Stimulated activated CD4-positive, alpha-beta T cell treated with anti-CD3 and anti-CD28 coated beads, Interleukin-1b, Interleukin-23, amount 100 ng/mL, for 48 hours (primary cell): ENCODE measurements at regions not wholly inside any gene's neighbourhood (a gene's known extent, or its start where the extent isn't known, plus 50 kb on each side); places are given as distances from the start of the nearest gene placed in this dataset.

Experiments used
- DNase-seq: peaks from one replicate; pipeline ENCODE4 v3.0.0-alpha.2; 2020

DNA sequence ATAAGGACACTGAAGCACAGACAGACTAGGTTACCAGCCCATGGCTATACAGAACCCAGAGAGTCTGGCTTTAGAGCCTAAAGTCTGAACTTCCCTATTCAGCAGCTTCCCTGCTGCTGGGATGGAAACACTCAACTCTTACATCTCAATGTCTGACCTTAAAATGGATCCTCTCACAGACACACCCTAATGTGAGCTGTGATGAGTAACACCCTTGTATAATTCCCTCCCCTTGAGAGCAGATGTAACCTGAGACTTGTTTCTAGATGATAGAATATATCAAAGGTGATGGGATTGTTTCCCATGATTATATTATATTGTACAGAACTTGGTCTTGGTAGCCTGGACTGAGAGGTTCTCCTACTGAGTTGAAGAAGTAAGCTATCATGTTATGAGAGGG, 577.1 kb upstream of the KLHL29 start:
- no peak for DNase-seq

DNA sequence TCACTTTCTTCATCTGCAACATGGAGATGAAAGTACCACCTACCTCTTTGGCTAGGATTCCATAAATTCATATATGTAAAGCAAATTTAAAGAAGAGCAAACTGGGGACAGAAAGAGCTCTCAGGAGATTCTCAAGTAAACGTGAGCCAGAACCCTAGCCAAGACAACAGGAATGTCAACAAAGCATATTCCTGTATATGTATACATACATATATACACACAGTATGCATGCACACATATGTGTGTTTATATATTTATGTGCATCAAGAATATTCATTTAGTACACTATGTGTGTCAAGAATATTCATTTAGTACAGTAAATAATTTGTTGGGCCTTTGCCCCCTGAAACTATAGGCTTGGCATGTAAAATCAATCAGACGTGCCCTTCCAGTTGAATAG, 574.4 kb upstream of the KLHL29 start:
- no peak for DNase-seq

DNA sequence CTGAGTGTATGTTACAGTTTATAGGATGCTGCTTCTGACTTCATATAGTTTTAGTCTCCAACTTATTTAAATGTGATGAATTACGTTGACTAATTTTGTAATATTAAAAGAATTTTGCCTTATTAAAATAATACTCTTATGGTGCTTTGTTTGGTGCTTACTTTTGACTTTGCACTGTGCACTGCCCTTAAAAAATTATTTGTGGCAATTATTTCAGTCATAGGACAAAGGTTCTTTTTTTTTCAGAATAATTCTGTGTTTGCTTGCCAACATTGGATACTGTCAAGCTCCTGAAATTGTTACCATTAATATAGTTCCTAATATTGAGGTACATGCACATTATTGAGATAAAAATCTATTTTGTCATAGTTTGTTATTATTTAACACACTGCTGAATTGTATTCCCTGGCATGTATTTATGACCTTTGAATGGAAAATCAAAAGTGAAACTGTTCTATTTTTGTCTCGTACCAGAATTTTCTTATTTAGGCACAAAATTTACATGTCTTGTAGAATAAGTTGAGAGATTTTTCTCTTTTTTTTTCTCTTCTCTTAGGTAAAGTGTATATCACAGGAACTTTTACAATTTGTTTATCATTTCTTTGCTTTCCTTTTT, 572.8 kb upstream of the KLHL29 start:
- DNase-seq: no peak

GRCh38 chr2:22817197-22817596, 567.8 kb upstream of the KLHL29 start:
- no peak for DNase-seq

DNA sequence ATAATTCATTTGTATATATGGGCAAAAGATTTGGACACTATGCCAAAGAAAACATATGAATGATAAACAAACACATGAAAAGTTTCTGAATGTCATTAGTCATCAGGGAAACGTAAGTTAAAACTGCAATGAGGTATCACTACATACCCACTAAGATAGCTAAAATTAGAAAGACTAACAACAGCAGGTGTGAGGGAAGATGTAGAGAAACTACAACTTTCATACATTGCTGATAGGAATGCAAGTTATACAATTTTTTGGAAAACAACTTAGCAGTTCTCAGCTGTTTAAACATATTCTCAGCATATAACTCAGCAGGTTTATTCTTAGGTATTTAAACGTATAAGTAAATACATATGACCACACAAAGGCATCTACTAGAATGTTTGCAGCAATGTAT, 563.5 kb upstream of the KLHL29 start:
- DNase-seq: no peak

- no peak for DNase-seq
Measured at GRCh38 chr2:22822835-22823234, 562.1 kb upstream of the KLHL29 start.

- no peak for DNase-seq
Measured at GRCh38 chr2:22824618-22825017, 560.4 kb upstream of the KLHL29 start.

DNA sequence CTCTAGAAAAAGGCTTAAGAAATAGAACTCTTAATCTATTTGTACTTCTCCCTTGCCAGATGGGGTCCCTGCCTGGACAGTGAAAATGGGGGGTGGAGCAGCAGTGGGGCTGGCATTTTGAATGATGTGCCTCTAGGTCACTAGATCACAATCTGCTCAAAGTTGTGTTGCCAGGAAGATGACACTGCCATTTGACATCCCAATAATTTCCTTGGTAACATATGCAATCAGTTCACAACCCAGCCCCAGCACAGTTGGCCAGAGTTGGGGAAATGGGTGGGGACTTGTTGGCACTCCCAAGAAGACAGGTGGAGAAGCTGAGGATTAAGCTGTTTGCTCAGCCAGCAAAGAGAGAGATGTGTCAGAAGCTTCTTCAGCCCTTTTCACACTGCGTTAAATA, 558.3 kb upstream of the KLHL29 start:
- no peak for DNase-seq

- no peak for DNase-seq
Measured at GRCh38 chr2:22829791-22830190, 555.2 kb upstream of the KLHL29 start.

DNA sequence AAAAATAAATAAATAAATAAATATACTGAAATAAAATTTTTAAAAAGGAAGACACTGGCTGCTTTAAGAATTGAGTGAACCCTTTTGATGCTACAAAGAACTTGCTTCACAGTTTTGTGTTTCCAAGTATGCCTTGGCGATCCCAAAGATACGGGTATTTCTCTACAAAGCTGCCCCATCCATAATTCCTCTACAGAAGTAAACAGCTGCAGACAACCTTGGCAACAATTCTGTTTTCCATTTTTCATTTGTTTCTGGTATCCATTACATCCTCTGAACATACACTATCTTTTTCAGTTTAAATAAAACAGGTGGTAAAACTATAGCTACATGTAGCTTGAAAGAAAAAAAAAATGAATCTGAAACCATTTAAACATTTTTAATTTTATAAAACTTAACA, 552.8 kb upstream of the KLHL29 start:
- DNase-seq: no peak

DNA sequence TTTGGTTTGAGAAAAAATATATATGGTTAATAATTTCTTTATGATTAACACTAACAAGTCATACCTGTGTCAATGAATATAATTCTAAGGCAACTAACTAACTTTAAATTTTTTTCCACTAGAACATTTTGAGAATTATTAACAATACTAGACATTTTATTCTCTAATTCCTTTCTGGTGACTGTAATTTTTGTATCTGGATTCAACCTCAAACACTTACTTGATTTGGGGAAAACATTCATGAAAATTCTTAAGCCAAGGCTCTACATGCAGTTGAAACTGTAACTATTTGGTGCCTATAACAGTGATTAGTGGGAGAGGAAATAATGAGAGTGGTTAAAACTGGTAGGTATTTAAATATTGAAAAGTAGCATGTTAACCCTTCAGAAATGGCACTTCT, 546.5 kb upstream of the KLHL29 start:
- DNase-seq: no peak

GRCh38 chr2:22842205-22842869, 542.6 kb upstream of the KLHL29 start:
- no peak for DNase-seq

GRCh38 chr2:22843919-22844537, 541.0 kb upstream of the KLHL29 start:
- DNase-seq: no peak

GRCh38 chr2:22850310-22850709, 534.7 kb upstream of the KLHL29 start:
- no peak for DNase-seq

GRCh38 chr2:22854588-22854987, 530.4 kb upstream of the KLHL29 start:
- DNase-seq: no peak

DNA sequence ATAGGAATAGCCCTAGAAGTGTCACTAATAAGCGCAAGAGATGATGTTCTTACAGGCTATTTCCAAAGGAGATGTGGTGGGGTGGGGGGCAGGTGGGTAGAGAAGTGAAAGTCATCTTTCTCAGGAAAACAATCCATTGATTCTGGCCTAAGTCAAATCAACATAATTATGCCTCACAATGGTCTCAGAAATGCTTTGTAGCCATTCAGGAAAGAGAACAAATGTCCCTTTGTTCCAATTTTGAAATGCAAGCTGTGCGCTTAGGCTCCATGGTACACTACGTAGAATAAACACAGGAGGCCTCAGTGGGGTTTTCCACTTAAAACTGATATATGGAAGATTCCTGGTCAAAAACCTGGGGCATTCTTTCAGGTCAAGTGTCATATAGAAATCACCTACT, 529.9 kb upstream of the KLHL29 start:
- DNase-seq: no peak

DNA sequence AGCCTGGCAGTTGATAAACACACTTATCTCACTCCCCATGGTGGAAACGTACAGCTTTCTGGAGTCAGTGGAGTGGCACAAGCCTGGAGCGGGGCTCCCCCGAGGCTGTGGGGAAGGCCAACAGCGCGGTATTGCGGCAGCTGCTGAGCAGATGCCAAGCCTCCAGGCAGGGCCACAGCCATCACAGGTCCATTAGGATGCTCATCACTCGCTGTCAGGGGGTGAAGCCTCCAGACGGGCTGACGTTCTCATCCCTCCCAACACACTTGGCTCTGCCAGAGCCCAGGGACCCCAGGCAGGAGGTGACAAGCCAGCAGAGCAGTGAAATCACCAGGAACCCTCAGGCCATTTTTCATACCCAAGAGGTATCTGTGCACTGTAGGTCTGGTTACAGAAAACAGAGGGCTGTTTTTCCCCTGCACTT, 529.2 kb upstream of the KLHL29 start:
- no peak for DNase-seq

GRCh38 chr2:22867973-22868372, 517.0 kb upstream of the KLHL29 start:
- no peak for DNase-seq

- no peak for DNase-seq
Measured at GRCh38 chr2:22878121-22878520, 506.9 kb upstream of the KLHL29 start.

GRCh38 chr2:22879009-22879863, 505.7 kb upstream of the KLHL29 start:
- no peak for DNase-seq

- DNase-seq: no peak
Measured at GRCh38 chr2:22880161-22880560, 504.8 kb upstream of the KLHL29 start.

DNA sequence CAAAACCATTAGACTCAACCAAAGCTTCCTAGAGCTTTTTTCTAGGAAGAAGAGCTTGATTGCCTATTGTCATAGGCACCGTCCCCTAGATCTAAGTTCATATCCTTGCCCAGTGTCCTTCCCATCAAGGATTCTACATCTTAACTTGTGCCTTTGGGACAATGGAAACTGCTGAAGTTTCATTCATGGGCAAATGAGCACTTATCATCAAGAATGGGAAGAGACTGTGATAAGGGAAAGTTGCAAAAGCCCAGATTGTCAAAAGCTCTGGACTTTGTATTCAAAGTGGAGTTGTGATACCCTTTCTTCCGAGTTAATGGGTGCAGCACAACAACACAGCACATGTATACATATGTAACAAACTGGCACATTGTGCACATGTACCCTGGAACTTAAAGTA, 503.0 kb upstream of the KLHL29 start:
- no peak for DNase-seq

DNA sequence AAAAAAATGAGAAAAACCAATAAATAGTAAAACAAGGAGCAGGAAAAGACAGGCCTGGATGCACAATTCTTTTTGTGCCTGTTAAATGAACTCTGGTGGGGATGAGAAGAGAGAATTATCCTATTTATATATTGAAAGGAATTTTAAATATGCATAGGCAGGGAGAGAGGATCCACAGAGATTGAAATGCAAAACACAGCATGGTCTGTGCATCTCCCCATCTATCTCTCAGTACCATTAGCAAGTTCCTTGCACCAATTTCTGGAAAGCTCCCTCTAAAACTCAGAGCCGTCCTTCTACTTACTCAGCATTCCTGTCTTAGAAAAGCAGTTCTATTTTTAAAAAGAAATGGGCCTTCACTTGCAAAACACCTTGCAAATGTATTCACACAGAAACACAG, 502.3 kb upstream of the KLHL29 start:
- no peak for DNase-seq

- DNase-seq: no peak
Measured at GRCh38 chr2:22883054-22883453, 501.9 kb upstream of the KLHL29 start.
